MM.1S (cell line): ENCODE measurements at regions not wholly inside any gene's neighbourhood (a gene's known extent, or its start where the extent isn't known, plus 50 kb on each side); places are given as distances from the start of the nearest gene placed in this dataset.

ENCODE experiments used
- EZH2 ChIP-seq: fragments of 300-600 bp; sonication (generic); optimal IDR thresholded peaks from 2 replicates; pipeline ENCODE3; 2017; ENCODE audit warnings: low read depth, mild to moderate bottlenecking, antibody characterized with exemption, low read length, mixed read lengths
- EZH2phosphoT487 ChIP-seq: fragments of 300-600 bp; sonication (generic); IDR thresholded peaks from 2 replicates; pipeline ENCODE4 v1.6.1; 2018; ENCODE audit warnings: antibody characterized with exemption, low read length
- TF ChIP-seq, protein P1 (sequence below): fragments of 300-600 bp; sonication (generic); IDR thresholded peaks from 2 replicates; pipeline ENCODE4 v1.5.1; 2016; ENCODE audit warnings: antibody characterized with exemption, low read length, mixed read lengths

GRCh38 chr2:226079196-226079595, 679.7 kb downstream of the NYAP2 start:
- TF ChIP-seq, protein P1, sequence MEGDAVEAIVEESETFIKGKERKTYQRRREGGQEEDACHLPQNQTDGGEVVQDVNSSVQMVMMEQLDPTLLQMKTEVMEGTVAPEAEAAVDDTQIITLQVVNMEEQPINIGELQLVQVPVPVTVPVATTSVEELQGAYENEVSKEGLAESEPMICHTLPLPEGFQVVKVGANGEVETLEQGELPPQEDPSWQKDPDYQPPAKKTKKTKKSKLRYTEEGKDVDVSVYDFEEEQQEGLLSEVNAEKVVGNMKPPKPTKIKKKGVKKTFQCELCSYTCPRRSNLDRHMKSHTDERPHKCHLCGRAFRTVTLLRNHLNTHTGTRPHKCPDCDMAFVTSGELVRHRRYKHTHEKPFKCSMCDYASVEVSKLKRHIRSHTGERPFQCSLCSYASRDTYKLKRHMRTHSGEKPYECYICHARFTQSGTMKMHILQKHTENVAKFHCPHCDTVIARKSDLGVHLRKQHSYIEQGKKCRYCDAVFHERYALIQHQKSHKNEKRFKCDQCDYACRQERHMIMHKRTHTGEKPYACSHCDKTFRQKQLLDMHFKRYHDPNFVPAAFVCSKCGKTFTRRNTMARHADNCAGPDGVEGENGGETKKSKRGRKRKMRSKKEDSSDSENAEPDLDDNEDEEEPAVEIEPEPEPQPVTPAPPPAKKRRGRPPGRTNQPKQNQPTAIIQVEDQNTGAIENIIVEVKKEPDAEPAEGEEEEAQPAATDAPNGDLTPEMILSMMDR: no peak
- TF ChIP-seq EZH2: no peak
- no peak for TF ChIP-seq EZH2phosphoT487
